ENCODE measurements at regions not wholly inside any gene's neighbourhood (a gene's known extent, or its start where the extent isn't known, plus 50 kb on each side); places are given as distances from the start of the nearest gene placed in this dataset.

- DNase-seq: peak; percentile 85
- no peak overlapping the region for H3K4me3 ChIP-seq (ENCODE audit: low read depth, low read length)
- H3K27ac ChIP-seq: no peak overlapping the region
- H3K27me3 ChIP-seq (replicated peaks): no peaks in the 10 kb centered on the region
- no peaks in the 10 kb centered on the region for H3K36me3 ChIP-seq (replicated peaks)
- in situ Hi-C loops (cut with HindIII; ENCODE audit: low pct_ligation_motif_present, low sequenced_read_pairs): no loop called here
- TF ChIP-seq CTCF (IDR thresholded peaks at IDR 0.05; ENCODE audit: low read depth, low read length, missing control alignments): no peak
These were observed 154.3 kb upstream of the RNPC3 start for GRCh38 chr1:103371234-103371633.

GRCh38 chr1:103367186-103367585 lies 158.3 kb upstream of the RNPC3 start:
- Histone ChIP-seq H3K27ac (no peak overlapping the region), H3K27me3 (replicated peaks) (no peaks in the 10 kb centered on the region), H3K36me3 (replicated peaks) (no peaks in the 10 kb centered on the region), H3K4me3 (ENCODE audit: low read depth, low read length) (no peak overlapping the region)
- in situ Hi-C loops (cut with HindIII; ENCODE audit: low pct_ligation_motif_present, low sequenced_read_pairs): no loop called here
- no peak for DNase-seq
- TF ChIP-seq CTCF (IDR thresholded peaks at IDR 0.05; ENCODE audit: low read depth, low read length, missing control alignments): no peak

- no peak for TF ChIP-seq CTCF (IDR thresholded peaks at IDR 0.05; ENCODE audit: low read depth, low read length, missing control alignments)
- Histone ChIP-seq H3K36me3 (replicated peaks) (no peaks in the 10 kb centered on the region), H3K27ac (no peak overlapping the region), H3K4me3 (ENCODE audit: low read depth, low read length) (no peak overlapping the region), H3K27me3 (replicated peaks) (no peaks in the 10 kb centered on the region)
- in situ Hi-C loops (cut with HindIII; ENCODE audit: low pct_ligation_motif_present, low sequenced_read_pairs): no loop called here
- no peak for DNase-seq
These were observed 159.5 kb upstream of the RNPC3 start for GRCh38 chr1:103365860-103366569.

GRCh38 chr1:103363008-103363365 lies 162.5 kb upstream of the RNPC3 start:
- no peak for DNase-seq
- in situ Hi-C loops (cut with HindIII; ENCODE audit: low pct_ligation_motif_present, low sequenced_read_pairs): no loop called here
- H3K36me3 ChIP-seq (replicated peaks): no peaks in the 10 kb centered on the region
- no peak for TF ChIP-seq CTCF (IDR thresholded peaks at IDR 0.05; ENCODE audit: low read depth, low read length, missing control alignments)
- H3K27ac ChIP-seq: no peak overlapping the region
- H3K27me3 ChIP-seq (replicated peaks): no peaks in the 10 kb centered on the region
- no peak overlapping the region for H3K4me3 ChIP-seq (ENCODE audit: low read depth, low read length)

GRCh38 chr1:103362348-103363007 lies 163.0 kb upstream of the RNPC3 start:
- in situ Hi-C loops (cut with HindIII; ENCODE audit: low pct_ligation_motif_present, low sequenced_read_pairs): no loop called here
- no peak for DNase-seq
- Histone ChIP-seq H3K36me3 (replicated peaks) (no peaks in the 10 kb centered on the region), H3K27me3 (replicated peaks) (no peaks in the 10 kb centered on the region), H3K27ac (no peak overlapping the region), H3K4me3 (ENCODE audit: low read depth, low read length) (no peak overlapping the region)
- TF ChIP-seq CTCF (IDR thresholded peaks at IDR 0.05; ENCODE audit: low read depth, low read length, missing control alignments): no peak
